SK-N-SH (cell line): ENCODE measurements at regions not wholly inside any gene's neighbourhood (a gene's known extent, or its start where the extent isn't known, plus 50 kb on each side); places are given as distances from the start of the nearest gene placed in this dataset.

Source experiments
- CHD2 ChIP-seq: fragments of 150-350 bp; IDR thresholded peaks from 2 replicates; pipeline ENCODE4 v1.6.1; 2018; ENCODE audit warnings: low read length; ENCODE audit not compliant: partially characterized antibody
- EP300 ChIP-seq, 2 experiments: IDR thresholded peaks; 2 replicates each; pipeline versions ENCODE4 v1.4.0 to v1.6.1; 2012; ENCODE audit warnings: borderline replicate concordance in 1 of 2, low read depth in 1 of 2, low read length in 1 of 2
- FOXM1 ChIP-seq: IDR thresholded peaks from 2 replicates; pipeline ENCODE4 v1.4.0; 2012; ENCODE audit warnings: low read depth, mild to moderate bottlenecking
- GABPA ChIP-seq: IDR thresholded peaks from 2 replicates; pipeline ENCODE4 v1.4.0; 2012; ENCODE audit warnings: low read depth, mild to moderate bottlenecking
- MAX ChIP-seq: IDR thresholded peaks from 2 replicates; pipeline ENCODE4 v1.4.0; 2012; ENCODE audit warnings: low read depth
- NFIC ChIP-seq: IDR thresholded peaks from 2 replicates; pipeline ENCODE4 v1.4.0; 2012; ENCODE audit warnings: borderline replicate concordance
- REST ChIP-seq: IDR thresholded peaks from 2 replicates; pipeline ENCODE4 v1.6.1; 2012; ENCODE audit warnings: mild to moderate bottlenecking, low read depth, low read length, moderate library complexity
- RXRA ChIP-seq: IDR thresholded peaks from 2 replicates; pipeline ENCODE4 v1.4.0; 2012; ENCODE audit warnings: low read depth, mild to moderate bottlenecking, borderline replicate concordance
- TAF1 ChIP-seq: IDR thresholded peaks from 2 replicates; pipeline ENCODE4 v1.6.1; 2012; ENCODE audit warnings: low read depth, mild to moderate bottlenecking, low read length, moderate library complexity, borderline replicate concordance
- TCF12 ChIP-seq: IDR thresholded peaks from 2 replicates; pipeline ENCODE4 v1.4.0; 2012
- TF ChIP-seq, protein P1 (sequence below): fragments of 200-600 bp; sonication (generic); IDR thresholded peaks from 2 replicates; pipeline ENCODE4 v1.6.1; 2017; ENCODE audit warnings: antibody characterized with exemption, mild to moderate bottlenecking, moderate library complexity
- TF ChIP-seq, protein P2 (sequence below): fragments of 150-350 bp; IDR thresholded peaks from 2 replicates; pipeline ENCODE4 v1.6.1; 2016; ENCODE audit warnings: mild to moderate bottlenecking, low read depth, low read length

DNA sequence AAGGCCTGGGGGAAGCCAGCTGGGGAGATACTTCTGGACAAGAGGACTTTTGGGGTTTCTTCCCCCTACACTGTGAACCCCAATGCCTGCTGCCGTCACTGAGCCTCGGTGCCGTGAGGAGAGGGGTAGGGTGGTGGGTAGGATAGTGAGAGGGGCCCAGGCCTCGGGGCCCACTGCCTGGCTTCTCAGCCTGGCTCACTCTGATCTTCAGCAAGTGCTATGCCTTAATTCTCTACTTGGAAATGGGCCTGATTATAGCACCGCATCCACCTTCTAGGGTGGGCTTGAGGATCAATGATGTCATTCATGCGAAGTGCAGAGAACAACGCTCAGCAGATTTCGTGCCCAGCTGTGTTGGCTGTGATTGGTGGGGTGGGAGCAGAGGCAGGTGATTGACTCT, 76.7 kb upstream of the NECTIN1 start:
- TF ChIP-seq, protein P1, sequence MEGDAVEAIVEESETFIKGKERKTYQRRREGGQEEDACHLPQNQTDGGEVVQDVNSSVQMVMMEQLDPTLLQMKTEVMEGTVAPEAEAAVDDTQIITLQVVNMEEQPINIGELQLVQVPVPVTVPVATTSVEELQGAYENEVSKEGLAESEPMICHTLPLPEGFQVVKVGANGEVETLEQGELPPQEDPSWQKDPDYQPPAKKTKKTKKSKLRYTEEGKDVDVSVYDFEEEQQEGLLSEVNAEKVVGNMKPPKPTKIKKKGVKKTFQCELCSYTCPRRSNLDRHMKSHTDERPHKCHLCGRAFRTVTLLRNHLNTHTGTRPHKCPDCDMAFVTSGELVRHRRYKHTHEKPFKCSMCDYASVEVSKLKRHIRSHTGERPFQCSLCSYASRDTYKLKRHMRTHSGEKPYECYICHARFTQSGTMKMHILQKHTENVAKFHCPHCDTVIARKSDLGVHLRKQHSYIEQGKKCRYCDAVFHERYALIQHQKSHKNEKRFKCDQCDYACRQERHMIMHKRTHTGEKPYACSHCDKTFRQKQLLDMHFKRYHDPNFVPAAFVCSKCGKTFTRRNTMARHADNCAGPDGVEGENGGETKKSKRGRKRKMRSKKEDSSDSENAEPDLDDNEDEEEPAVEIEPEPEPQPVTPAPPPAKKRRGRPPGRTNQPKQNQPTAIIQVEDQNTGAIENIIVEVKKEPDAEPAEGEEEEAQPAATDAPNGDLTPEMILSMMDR, result no peak
- TF ChIP-seq TCF12 (no peak), REST (no peak), NFIC (no peak), TAF1 (no peak), MAX (no peak), GABPA (no peak), EP300 (IDR thresholded peaks at IDR 0.05; ENCODE audit: borderline replicate concordance in 1 of 2, low read depth in 1 of 2, low read length in 1 of 2) (no peak), FOXM1 (no peak), RXRA (no peak), CHD2 (no peak)
- TF ChIP-seq, protein P2, sequence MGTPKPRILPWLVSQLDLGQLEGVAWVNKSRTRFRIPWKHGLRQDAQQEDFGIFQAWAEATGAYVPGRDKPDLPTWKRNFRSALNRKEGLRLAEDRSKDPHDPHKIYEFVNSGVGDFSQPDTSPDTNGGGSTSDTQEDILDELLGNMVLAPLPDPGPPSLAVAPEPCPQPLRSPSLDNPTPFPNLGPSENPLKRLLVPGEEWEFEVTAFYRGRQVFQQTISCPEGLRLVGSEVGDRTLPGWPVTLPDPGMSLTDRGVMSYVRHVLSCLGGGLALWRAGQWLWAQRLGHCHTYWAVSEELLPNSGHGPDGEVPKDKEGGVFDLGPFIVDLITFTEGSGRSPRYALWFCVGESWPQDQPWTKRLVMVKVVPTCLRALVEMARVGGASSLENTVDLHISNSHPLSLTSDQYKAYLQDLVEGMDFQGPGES, result no peak
